ENCODE measurements at regions not wholly inside any gene's neighbourhood (a gene's known extent, or its start where the extent isn't known, plus 50 kb on each side); places are given as distances from the start of the nearest gene placed in this dataset.

GRCh38 chr2:16394986-16395550 lies 270.6 kb downstream of the CYRIA start:
- no peak overlapping the region for H3K9ac ChIP-seq (ENCODE audit: low read length)
- no peak for TF ChIP-seq SMC3 (conservative IDR thresholded peaks at IDR 0.05; ENCODE audit: poor library complexity)

GRCh38 chr2:16394072-16394985 lies 271.3 kb downstream of the CYRIA start:
- Histone ChIP-seq H3K36me3 (ENCODE audit: insufficient read depth, low read length) (no peaks in the 10 kb centered on the region), H3K9me2 (ENCODE audit: insufficient read depth, low read length) (no peaks in the 10 kb centered on the region), H3K9ac (ENCODE audit: low read length) (peak overlapping the region; percentile 25), H3K9me3 (ENCODE audit: low read length) (no peaks in the 10 kb centered on the region), H3K4me3 (ENCODE audit: low read length) (no peak overlapping the region), H3K27ac (ENCODE audit: low read length) (peak overlapping the region; percentile 6), H4K20me1 (ENCODE audit: insufficient read depth) (no peaks in the 10 kb centered on the region), H3K79me2 (replicated peaks; ENCODE audit: insufficient read depth, low read length) (no peaks in the 10 kb centered on the region), H3K27me3 (ENCODE audit: insufficient read depth, low read depth, low read length) (no peaks in the 10 kb centered on the region), H3K4me2 (ENCODE audit: low read length) (no peak overlapping the region), H2AFZ (ENCODE audit: low read depth, low read length) (peak overlapping the region; percentile 5), H3F3A (ENCODE audit: insufficient read depth, low read length, poor library complexity, severe bottlenecking) (no peaks in the 10 kb centered on the region)
- no peak for TF ChIP-seq CTCF (IDR thresholded peaks at IDR 0.05; ENCODE audit: poor library complexity, severe bottlenecking)
- TF ChIP-seq EZH2 (IDR thresholded peaks at IDR 0.05; ENCODE audit: borderline replicate concordance, insufficient read depth, low read length, poor library complexity, severe bottlenecking) = no peak
- TF ChIP-seq POLR2AphosphoS5 (IDR thresholded peaks at IDR 0.05) = no peak
- TF ChIP-seq MXI1 (conservative IDR thresholded peaks at IDR 0.05; ENCODE audit: poor library complexity, severe bottlenecking) = peak; percentile 11

More at GRCh38 chr2:16394986-16395550, 270.6 kb downstream of the CYRIA start:
- Histone ChIP-seq H3K27me3 (ENCODE audit: insufficient read depth, low read depth, low read length) (no peaks in the 10 kb centered on the region), H3K9me3 (ENCODE audit: low read length) (no peaks in the 10 kb centered on the region), H3K27ac (ENCODE audit: low read length) (no peak overlapping the region), H2AFZ (ENCODE audit: low read depth, low read length) (no peak overlapping the region), H3K79me2 (replicated peaks; ENCODE audit: insufficient read depth, low read length) (no peaks in the 10 kb centered on the region), H3F3A (ENCODE audit: insufficient read depth, low read length, poor library complexity, severe bottlenecking) (no peaks in the 10 kb centered on the region), H3K4me2 (ENCODE audit: low read length) (no peak overlapping the region), H3K9me2 (ENCODE audit: insufficient read depth, low read length) (no peaks in the 10 kb centered on the region), H3K36me3 (ENCODE audit: insufficient read depth, low read length) (no peaks in the 10 kb centered on the region), H4K20me1 (ENCODE audit: insufficient read depth) (no peaks in the 10 kb centered on the region), H3K4me3 (ENCODE audit: low read length) (no peak overlapping the region)

GRCh38 chr2:16393500-16394071 lies 272.0 kb downstream of the CYRIA start:
- Histone ChIP-seq H3K9ac (ENCODE audit: low read length) (peak overlapping the region; percentile 25), H4K20me1 (ENCODE audit: insufficient read depth) (no peaks in the 10 kb centered on the region), H3K79me2 (replicated peaks; ENCODE audit: insufficient read depth, low read length) (no peaks in the 10 kb centered on the region), H3K36me3 (ENCODE audit: insufficient read depth, low read length) (no peaks in the 10 kb centered on the region), H2AFZ (ENCODE audit: low read depth, low read length) (no peak overlapping the region), H3F3A (ENCODE audit: insufficient read depth, low read length, poor library complexity, severe bottlenecking) (no peaks in the 10 kb centered on the region), H3K27ac (ENCODE audit: low read length) (peak overlapping the region; percentile 6), H3K4me3 (ENCODE audit: low read length) (no peak overlapping the region), H3K9me3 (ENCODE audit: low read length) (no peaks in the 10 kb centered on the region), H3K4me2 (ENCODE audit: low read length) (no peak overlapping the region), H3K27me3 (ENCODE audit: insufficient read depth, low read depth, low read length) (no peaks in the 10 kb centered on the region), H3K9me2 (ENCODE audit: insufficient read depth, low read length) (no peaks in the 10 kb centered on the region)
- peak; percentile 55 for TF ChIP-seq POLR2AphosphoS5 (IDR thresholded peaks at IDR 0.05)
- no peak for TF ChIP-seq TAF1 (IDR thresholded peaks at IDR 0.05; ENCODE audit: low read depth)
